ENCODE measurements at regions not wholly inside any gene's neighbourhood (a gene's known extent, or its start where the extent isn't known, plus 50 kb on each side); places are given as distances from the start of the nearest gene placed in this dataset.

DNA sequence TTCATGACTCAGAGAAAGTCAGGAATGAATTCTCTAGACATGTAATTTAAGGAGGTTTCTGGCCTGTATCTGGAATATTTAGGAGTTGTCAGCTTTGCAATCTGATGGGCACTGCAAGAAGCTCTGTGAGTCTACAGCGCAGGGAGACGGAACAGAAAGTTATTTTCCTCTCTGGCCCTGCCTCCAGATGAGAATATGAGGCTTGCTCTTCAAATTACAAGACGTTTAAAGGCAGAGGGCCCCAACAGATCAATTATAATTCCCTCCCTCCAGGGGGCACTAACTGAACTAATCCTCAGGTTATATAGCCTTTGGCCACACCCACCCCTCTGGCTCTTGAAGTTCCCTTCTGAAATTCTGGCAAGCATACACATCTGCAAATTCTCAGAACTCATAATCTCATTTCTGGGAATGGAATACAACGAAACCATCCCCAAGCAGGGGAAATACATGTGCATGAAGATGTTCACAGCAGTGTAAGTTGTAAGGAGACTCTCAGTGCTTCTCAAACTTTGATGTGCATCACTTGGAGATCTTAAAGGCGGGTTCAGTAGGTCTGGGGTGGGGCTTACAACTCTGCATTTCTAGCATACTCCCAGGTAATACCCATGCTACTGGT lies 307.6 kb downstream of the CWC27 start:
- H3K27ac ChIP-seq (ENCODE audit: low read depth in 1 of 2, low read length in 2 of 2) = no peak overlapping the region
- DNase-seq (ENCODE audit: low spot score) = no peak
- H3K9me3 ChIP-seq (ENCODE audit: control insufficient read depth in 4 of 4, low read length in 3 of 4) = no peaks in the 10 kb centered on the region
- no peak overlapping the region for H3K4me3 ChIP-seq (ENCODE audit: low read depth in 1 of 3, low read length in 3 of 3)
- H3K27me3 ChIP-seq (ENCODE audit: control insufficient read depth in 4 of 4, insufficient read depth in 4 of 4, low read length in 3 of 4) = no peaks in the 10 kb centered on the region
- TF ChIP-seq RAD21 (IDR thresholded peaks at IDR 0.05) (peak; percentile 45 to 62), TAF1 (conservative IDR thresholded peaks at IDR 0.05) (no peak)
- TF ChIP-seq, protein P1, sequence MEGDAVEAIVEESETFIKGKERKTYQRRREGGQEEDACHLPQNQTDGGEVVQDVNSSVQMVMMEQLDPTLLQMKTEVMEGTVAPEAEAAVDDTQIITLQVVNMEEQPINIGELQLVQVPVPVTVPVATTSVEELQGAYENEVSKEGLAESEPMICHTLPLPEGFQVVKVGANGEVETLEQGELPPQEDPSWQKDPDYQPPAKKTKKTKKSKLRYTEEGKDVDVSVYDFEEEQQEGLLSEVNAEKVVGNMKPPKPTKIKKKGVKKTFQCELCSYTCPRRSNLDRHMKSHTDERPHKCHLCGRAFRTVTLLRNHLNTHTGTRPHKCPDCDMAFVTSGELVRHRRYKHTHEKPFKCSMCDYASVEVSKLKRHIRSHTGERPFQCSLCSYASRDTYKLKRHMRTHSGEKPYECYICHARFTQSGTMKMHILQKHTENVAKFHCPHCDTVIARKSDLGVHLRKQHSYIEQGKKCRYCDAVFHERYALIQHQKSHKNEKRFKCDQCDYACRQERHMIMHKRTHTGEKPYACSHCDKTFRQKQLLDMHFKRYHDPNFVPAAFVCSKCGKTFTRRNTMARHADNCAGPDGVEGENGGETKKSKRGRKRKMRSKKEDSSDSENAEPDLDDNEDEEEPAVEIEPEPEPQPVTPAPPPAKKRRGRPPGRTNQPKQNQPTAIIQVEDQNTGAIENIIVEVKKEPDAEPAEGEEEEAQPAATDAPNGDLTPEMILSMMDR (IDR thresholded peaks at IDR 0.05; ENCODE audit: low read depth, low read length, missing input control) = peak; percentile 6
- 68% methylated on average over 5 of the region's 5 CpGs for WGBS
- H3K9ac ChIP-seq (ENCODE audit: low read depth in 1 of 2, low read length in 2 of 2) = no peak overlapping the region
- no peaks in the 10 kb centered on the region for H3K36me3 ChIP-seq (ENCODE audit: control insufficient read depth in 4 of 4, insufficient read depth in 3 of 4, low read depth in 1 of 4, low read length in 3 of 4)
- H3K4me1 ChIP-seq (ENCODE audit: control insufficient read depth in 4 of 4, insufficient read depth in 4 of 4, low read length in 3 of 4) = no peaks in the 10 kb centered on the region

DNA sequence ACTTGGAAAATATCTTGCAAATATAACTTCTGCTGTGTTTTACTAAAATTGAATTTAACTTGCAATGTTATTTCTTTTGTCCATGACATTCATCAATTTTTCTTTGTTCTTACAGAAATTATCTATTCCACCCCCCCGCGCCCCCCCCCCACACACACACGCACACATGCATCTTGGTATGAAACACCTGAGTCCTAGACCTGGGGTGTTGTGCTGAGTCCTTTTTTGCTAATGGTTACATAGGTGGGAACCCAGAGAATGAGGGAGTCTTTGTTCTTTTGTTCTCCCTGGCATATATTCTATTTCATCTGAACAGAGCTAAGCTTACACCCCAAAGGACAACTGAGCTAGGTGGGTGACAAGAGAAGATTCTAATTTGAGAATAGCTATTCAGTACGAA lies 308.9 kb downstream of the CWC27 start:
- no peaks in the 10 kb centered on the region for H3K27me3 ChIP-seq (ENCODE audit: control insufficient read depth in 4 of 4, insufficient read depth in 4 of 4, low read length in 3 of 4)
- no peaks in the 10 kb centered on the region for H3K36me3 ChIP-seq (ENCODE audit: control insufficient read depth in 4 of 4, insufficient read depth in 3 of 4, low read depth in 1 of 4, low read length in 3 of 4)
- TF ChIP-seq, protein P2, sequence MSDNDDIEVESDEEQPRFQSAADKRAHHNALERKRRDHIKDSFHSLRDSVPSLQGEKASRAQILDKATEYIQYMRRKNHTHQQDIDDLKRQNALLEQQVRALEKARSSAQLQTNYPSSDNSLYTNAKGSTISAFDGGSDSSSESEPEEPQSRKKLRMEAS (IDR thresholded peaks at IDR 0.05) = no peak
- TF ChIP-seq RXRA (IDR thresholded peaks at IDR 0.05) (no peak), HNF4A (conservative IDR thresholded peaks at IDR 0.05) (no peak), RAD21 (IDR thresholded peaks at IDR 0.05) (no peak), NR2F2 (IDR thresholded peaks at IDR 0.05) (no peak), SP1 (IDR thresholded peaks at IDR 0.05) (no peak), FOXA2 (IDR thresholded peaks at IDR 0.05) (no peak), JUND (IDR thresholded peaks at IDR 0.05) (no peak), FOXA1 (IDR thresholded peaks at IDR 0.05) (no peak), TAF1 (conservative IDR thresholded peaks at IDR 0.05) (no peak), GABPA (IDR thresholded peaks at IDR 0.05 in 1 of 2, conservative IDR thresholded peaks at IDR 0.05 in 1 of 2) (no peak), EGR1 (IDR thresholded peaks at IDR 0.05; ENCODE audit: low read depth in 2 of 2) (no peak), YY1 (IDR thresholded peaks at IDR 0.05) (no peak), HNF4G (IDR thresholded peaks at IDR 0.05) (no peak)
- TF ChIP-seq, protein P3, sequence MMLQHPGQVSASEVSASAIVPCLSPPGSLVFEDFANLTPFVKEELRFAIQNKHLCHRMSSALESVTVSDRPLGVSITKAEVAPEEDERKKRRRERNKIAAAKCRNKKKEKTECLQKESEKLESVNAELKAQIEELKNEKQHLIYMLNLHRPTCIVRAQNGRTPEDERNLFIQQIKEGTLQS (IDR thresholded peaks at IDR 0.05) = no peak
- TF ChIP-seq, protein P4, sequence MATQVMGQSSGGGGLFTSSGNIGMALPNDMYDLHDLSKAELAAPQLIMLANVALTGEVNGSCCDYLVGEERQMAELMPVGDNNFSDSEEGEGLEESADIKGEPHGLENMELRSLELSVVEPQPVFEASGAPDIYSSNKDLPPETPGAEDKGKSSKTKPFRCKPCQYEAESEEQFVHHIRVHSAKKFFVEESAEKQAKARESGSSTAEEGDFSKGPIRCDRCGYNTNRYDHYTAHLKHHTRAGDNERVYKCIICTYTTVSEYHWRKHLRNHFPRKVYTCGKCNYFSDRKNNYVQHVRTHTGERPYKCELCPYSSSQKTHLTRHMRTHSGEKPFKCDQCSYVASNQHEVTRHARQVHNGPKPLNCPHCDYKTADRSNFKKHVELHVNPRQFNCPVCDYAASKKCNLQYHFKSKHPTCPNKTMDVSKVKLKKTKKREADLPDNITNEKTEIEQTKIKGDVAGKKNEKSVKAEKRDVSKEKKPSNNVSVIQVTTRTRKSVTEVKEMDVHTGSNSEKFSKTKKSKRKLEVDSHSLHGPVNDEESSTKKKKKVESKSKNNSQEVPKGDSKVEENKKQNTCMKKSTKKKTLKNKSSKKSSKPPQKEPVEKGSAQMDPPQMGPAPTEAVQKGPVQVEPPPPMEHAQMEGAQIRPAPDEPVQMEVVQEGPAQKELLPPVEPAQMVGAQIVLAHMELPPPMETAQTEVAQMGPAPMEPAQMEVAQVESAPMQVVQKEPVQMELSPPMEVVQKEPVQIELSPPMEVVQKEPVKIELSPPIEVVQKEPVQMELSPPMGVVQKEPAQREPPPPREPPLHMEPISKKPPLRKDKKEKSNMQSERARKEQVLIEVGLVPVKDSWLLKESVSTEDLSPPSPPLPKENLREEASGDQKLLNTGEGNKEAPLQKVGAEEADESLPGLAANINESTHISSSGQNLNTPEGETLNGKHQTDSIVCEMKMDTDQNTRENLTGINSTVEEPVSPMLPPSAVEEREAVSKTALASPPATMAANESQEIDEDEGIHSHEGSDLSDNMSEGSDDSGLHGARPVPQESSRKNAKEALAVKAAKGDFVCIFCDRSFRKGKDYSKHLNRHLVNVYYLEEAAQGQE (IDR thresholded peaks at IDR 0.05) = no peak
- TF ChIP-seq, protein P5, sequence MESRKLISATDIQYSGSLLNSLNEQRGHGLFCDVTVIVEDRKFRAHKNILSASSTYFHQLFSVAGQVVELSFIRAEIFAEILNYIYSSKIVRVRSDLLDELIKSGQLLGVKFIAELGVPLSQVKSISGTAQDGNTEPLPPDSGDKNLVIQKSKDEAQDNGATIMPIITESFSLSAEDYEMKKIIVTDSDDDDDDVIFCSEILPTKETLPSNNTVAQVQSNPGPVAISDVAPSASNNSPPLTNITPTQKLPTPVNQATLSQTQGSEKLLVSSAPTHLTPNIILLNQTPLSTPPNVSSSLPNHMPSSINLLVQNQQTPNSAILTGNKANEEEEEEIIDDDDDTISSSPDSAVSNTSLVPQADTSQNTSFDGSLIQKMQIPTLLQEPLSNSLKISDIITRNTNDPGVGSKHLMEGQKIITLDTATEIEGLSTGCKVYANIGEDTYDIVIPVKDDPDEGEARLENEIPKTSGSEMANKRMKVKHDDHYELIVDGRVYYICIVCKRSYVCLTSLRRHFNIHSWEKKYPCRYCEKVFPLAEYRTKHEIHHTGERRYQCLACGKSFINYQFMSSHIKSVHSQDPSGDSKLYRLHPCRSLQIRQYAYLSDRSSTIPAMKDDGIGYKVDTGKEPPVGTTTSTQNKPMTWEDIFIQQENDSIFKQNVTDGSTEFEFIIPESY (IDR thresholded peaks at IDR 0.05) = no peak
- TF ChIP-seq, protein P1 (IDR thresholded peaks at IDR 0.05; ENCODE audit: low read depth, low read length, missing input control) = no peak
- no peak overlapping the region for H3K9ac ChIP-seq (ENCODE audit: low read depth in 1 of 2, low read length in 2 of 2)
- no peak overlapping the region for H3K27ac ChIP-seq (ENCODE audit: low read depth in 1 of 2, low read length in 2 of 2)
- no peaks in the 10 kb centered on the region for H3K4me1 ChIP-seq (ENCODE audit: control insufficient read depth in 4 of 4, insufficient read depth in 4 of 4, low read length in 3 of 4)
- no peak for DNase-seq (ENCODE audit: low spot score)
- H3K4me3 ChIP-seq (ENCODE audit: low read depth in 1 of 3, low read length in 3 of 3) = no peak overlapping the region
- WGBS = 75% methylated on average over 4 of the region's 4 CpGs
- H3K9me3 ChIP-seq (ENCODE audit: control insufficient read depth in 4 of 4, low read length in 3 of 4) = no peaks in the 10 kb centered on the region

Data from liver (tissue), 8 donors.